CD4-positive, alpha-beta T cell (primary cell): ENCODE measurements at regions not wholly inside any gene's neighbourhood (a gene's known extent, or its start where the extent isn't known, plus 50 kb on each side); places are given as distances from the start of the nearest gene placed in this dataset.

ENCODE experiments used
- ATAC-seq: fragments of 200-7000 bp; cut with Tn5 transposase; one replicate; pipeline ENCODE4 v1.10.0; 2022; ENCODE audit warnings: mild to moderate bottlenecking; ENCODE audit not compliant: poor library complexity
- CTCF ChIA-PET: fragments of 350-600 bp; sonication (Branson Sonifier 250); formaldehyde crosslinking; loops from one replicate; lab custom pipeline; 2021; ENCODE audit warnings: antibody characterized with exemption, inconsistent platforms; lab: Charles Lee
- POLR2A ChIA-PET: fragments of 350-600 bp; sonication (Branson Sonifier 250); formaldehyde crosslinking; loops from one replicate; lab custom pipeline; 2021; ENCODE audit warnings: antibody characterized with exemption, inconsistent platforms; lab: Charles Lee
- DNase-seq, 14 experiments: peaks; one replicate each; pipeline ENCODE4 v3.0.0-alpha.2; 2013 to 2020; ENCODE audit warnings: mixed read lengths in 2 of 14
- H3K27ac ChIP-seq, 2 donors: one replicate each; pipeline versions ENCODE4 v1.5.1 to v1.7.0; 2013; ENCODE audit warnings: low read length in 2 of 2, low read depth in 1 of 2, mild to moderate bottlenecking in 1 of 2
- H3K27me3 ChIP-seq, 2 experiments: 1 replicate in 1 of 2; 2 replicates in 1 of 2; pipeline versions ENCODE4 v1.6.1 to v1.7.0; 2013; ENCODE audit warnings: low read length in 2 of 2, control low read depth in 1 of 2, mild to moderate bottlenecking in 1 of 2, moderate library complexity in 1 of 2; ENCODE audit not compliant: insufficient read depth in 2 of 2, control insufficient read depth in 1 of 2
- H3K36me3 ChIP-seq: one replicate; pipeline ENCODE4 v1.6.1; 2013; ENCODE audit warnings: low read length, control low read depth; ENCODE audit not compliant: insufficient read depth
- H3K4me1 ChIP-seq: one replicate; pipeline ENCODE4 v1.6.1; 2013; ENCODE audit warnings: low read length, control low read depth; ENCODE audit not compliant: insufficient read depth
- H3K4me3 ChIP-seq: one replicate; pipeline ENCODE4 v1.5.1; 2013; ENCODE audit warnings: mild to moderate bottlenecking, low read length, moderate library complexity
- H3K9me3 ChIP-seq, 2 experiments: 1 replicate in 1 of 2; 2 replicates in 1 of 2; pipeline versions ENCODE4 v1.6.1 to v1.7.0; 2013; ENCODE audit warnings: low read length in 2 of 2, mild to moderate bottlenecking in 2 of 2, control low read depth in 1 of 2, moderate library complexity in 1 of 2; ENCODE audit not compliant: control insufficient read depth in 1 of 2, insufficient read depth in 1 of 2
- H3K27ac Mint-ChIP-seq: one replicate; pipeline ENCODE4 v1.8.0; 2020; ENCODE audit warnings: mixed read lengths
- H3K27me3 Mint-ChIP-seq: one replicate; pipeline ENCODE4 v1.8.0; 2021; ENCODE audit warnings: mixed read lengths
- H3K36me3 Mint-ChIP-seq: one replicate; pipeline ENCODE4 v1.8.0; 2021; ENCODE audit warnings: low read depth, mixed read lengths
- H3K4me1 Mint-ChIP-seq: one replicate; pipeline ENCODE4 v1.8.0; 2021; ENCODE audit warnings: low read depth, mixed read lengths
- H3K4me3 Mint-ChIP-seq: one replicate; pipeline ENCODE4 v1.8.0; 2020; ENCODE audit warnings: mild to moderate bottlenecking, mixed read lengths
- H3K9me3 Mint-ChIP-seq: one replicate; pipeline ENCODE4 v1.8.0; 2020; ENCODE audit warnings: mixed read lengths
- CTCF ChIP-seq: fragments of 200-600 bp; IDR thresholded peaks from one replicate; pipeline ENCODE4 v1.8.0; 2022; ENCODE audit warnings: antibody characterized with exemption, mild to moderate bottlenecking
- intact Hi-C, 2 experiments: fragments of 100-400 bp; cut with DNase I in 1 of 2; cut with micrococcal nuclease in 1 of 2; formaldehyde crosslinking; loops; one replicate each; pipeline versions ENCODE4 v1.15.1 to v1.9.0; 2023 to 2025; cut with DNase I, micrococcal nuclease

- intact Hi-C loops = no loop called here
- H3K36me3 Mint-ChIP-seq = no peaks in the 10 kb centered on the region
- no peak for TF ChIP-seq CTCF
- Histone ChIP-seq H3K27me3 (no peaks in the 10 kb centered on the region), H3K36me3 (no peaks in the 10 kb centered on the region), H3K4me3 (no peak overlapping the region), H3K9me3 (peaks cover 2 to 9% of the 10 kb centered on the region in 2 experiments), H3K4me1 (no peaks in the 10 kb centered on the region), H3K27ac (no peak overlapping the region)
- DNase-seq (no peak), ATAC-seq (no peak)
- no peak overlapping the region for H3K4me3 Mint-ChIP-seq
- POLR2A ChIA-PET = no interaction called here
- H3K4me1 Mint-ChIP-seq = no peaks in the 10 kb centered on the region
- no peak overlapping the region for H3K27ac Mint-ChIP-seq
- peaks cover 5% of the 10 kb centered on the region for H3K9me3 Mint-ChIP-seq
- CTCF ChIA-PET = no interaction called here
- no peaks in the 10 kb centered on the region for H3K27me3 Mint-ChIP-seq
Measured at GRCh38 chr3:163721596-163721995, 1356.7 kb downstream of the SI start.

- no peaks in the 10 kb centered on the region for H3K27me3 ChIP-seq
- no peaks in the 10 kb centered on the region for H3K36me3 ChIP-seq
- no peak overlapping the region for H3K27ac ChIP-seq
- Mint-ChIP-seq H3K4me3 (no peak overlapping the region), H3K9me3 (peaks cover 8% of the 10 kb centered on the region), H3K36me3 (no peaks in the 10 kb centered on the region), H3K4me1 (no peaks in the 10 kb centered on the region), H3K27me3 (no peaks in the 10 kb centered on the region), H3K27ac (no peak overlapping the region)
- peaks cover 5 to 9% of the 10 kb centered on the region in 2 experiments for H3K9me3 ChIP-seq
- intact Hi-C loops = no loop called here
- no peak for DNase-seq
- ChIA-PET POLR2A (no interaction called here), CTCF (no interaction called here)
- no peaks in the 10 kb centered on the region for H3K4me1 ChIP-seq
- no peak for TF ChIP-seq CTCF
- ATAC-seq = no peak
- no peak overlapping the region for H3K4me3 ChIP-seq
Measured at GRCh38 chr3:163717377-163717776, 1360.9 kb downstream of the SI start.

- intact Hi-C loops = no loop called here
- H3K27me3 Mint-ChIP-seq = no peaks in the 10 kb centered on the region
- Histone ChIP-seq H3K4me3 (no peak overlapping the region), H3K4me1 (no peaks in the 10 kb centered on the region), H3K27me3 (no peaks in the 10 kb centered on the region), H3K9me3 (peaks cover 0 to 3% of the 10 kb centered on the region in 2 experiments), H3K36me3 (no peaks in the 10 kb centered on the region), H3K27ac (no peak overlapping the region)
- H3K36me3 Mint-ChIP-seq = no peaks in the 10 kb centered on the region
- no peak for DNase-seq
- CTCF ChIA-PET = no interaction called here
- no peak overlapping the region for H3K27ac Mint-ChIP-seq
- no peak for TF ChIP-seq CTCF
- no peak for ATAC-seq
- POLR2A ChIA-PET = no interaction called here
- no peak overlapping the region for H3K4me3 Mint-ChIP-seq
- H3K4me1 Mint-ChIP-seq = no peaks in the 10 kb centered on the region
- H3K9me3 Mint-ChIP-seq = peaks cover 2% of the 10 kb centered on the region
Measured at GRCh38 chr3:163708428-163708827, 1369.9 kb downstream of the SI start.
